NB4 (cell line): ENCODE measurements at regions not wholly inside any gene's neighbourhood (a gene's known extent, or its start where the extent isn't known, plus 50 kb on each side); places are given as distances from the start of the nearest gene placed in this dataset.

Experiments
- DNase-seq: peaks from one replicate; pipeline ENCODE4 v3.0.0; 2010; ENCODE audit warnings: low read depth
- H3K4me3 ChIP-seq: one replicate; pipeline ENCODE4 v1.5.1; 2011; ENCODE audit warnings: mild to moderate bottlenecking, low read depth, low read length, moderate library complexity
- CTCF ChIP-seq: IDR thresholded peaks from one replicate; pipeline ENCODE4 v1.5.1; 2012; ENCODE audit warnings: low read depth, low read length
- MAX ChIP-seq: IDR thresholded peaks from 2 replicates; pipeline ENCODE4 v1.6.1; 2011; ENCODE audit warnings: low read depth, low read length
- MYC ChIP-seq: IDR thresholded peaks from 2 replicates; pipeline ENCODE4 v1.6.1; 2011; ENCODE audit warnings: low read depth, low read length
- POLR2A ChIP-seq: IDR thresholded peaks from 2 replicates; pipeline ENCODE4 v1.6.1; 2011; ENCODE audit warnings: mild to moderate bottlenecking; ENCODE audit not compliant: insufficient read length; ENCODE audit errors: extremely low read depth

- TF ChIP-seq MAX, result no peak
- no peak for TF ChIP-seq CTCF
- no peak for TF ChIP-seq POLR2A
- no peak for TF ChIP-seq MYC
- no peak overlapping the region for H3K4me3 ChIP-seq
- no peak for DNase-seq
Measured at GRCh38 chr10:70967591-70968587, 79.5 kb upstream of the PCBD1 start.

- no peak for DNase-seq
- TF ChIP-seq CTCF (no peak), MAX (no peak), MYC (no peak), POLR2A (no peak)
- no peak overlapping the region for H3K4me3 ChIP-seq
Measured at GRCh38 chr10:70969188-70969587, 80.8 kb upstream of the PCBD1 start.

- TF ChIP-seq CTCF (no peak), MAX (no peak), POLR2A (no peak), MYC (no peak)
- DNase-seq, result no peak
Measured at GRCh38 chr10:70970830-70971229, 82.5 kb upstream of the PCBD1 start.

GRCh38 chr10:70973275-70973674 lies 84.9 kb upstream of the PCBD1 start:
- no peak overlapping the region for H3K4me3 ChIP-seq
- TF ChIP-seq CTCF (no peak), POLR2A (no peak), MAX (no peak), MYC (no peak)
- DNase-seq, result no peak

More at GRCh38 chr10:70970830-70971229, 82.5 kb upstream of the PCBD1 start:
- H3K4me3 ChIP-seq, result no peak overlapping the region

- peak; percentile 31 for DNase-seq
- no peak for TF ChIP-seq MYC
- TF ChIP-seq MAX, result no peak
- TF ChIP-seq POLR2A, result no peak
- TF ChIP-seq CTCF, result no peak
- no peak overlapping the region for H3K4me3 ChIP-seq
Measured at GRCh38 chr10:70974351-70974901, 86.1 kb upstream of the PCBD1 start.
